IMR-90 (cell line): ENCODE measurements at regions not wholly inside any gene's neighbourhood (a gene's known extent, or its start where the extent isn't known, plus 50 kb on each side); places are given as distances from the start of the nearest gene placed in this dataset.

Source experiments
- ATAC-seq: fragments of 200-7000 bp; cut with Tn5 transposase; 2 replicates; pipeline ENCODE4 v1.9.1; 2020; ENCODE audit warnings: low read depth, mild to moderate bottlenecking, moderate library complexity
- BruUV-seq: library from RNA; stranded (reverse); fragments of 400-500 nt; replicated peaks from 2 replicates; lab custom pipeline; 2021; lab: Mats Ljungman, UMichigan
- CTCF ChIA-PET: fragments of 300-600 bp; formaldehyde crosslinking; extraction: SDS; loops from one replicate; lab custom pipeline; 2021; ENCODE audit warnings: antibody characterized with exemption; lab: Yijun Ruan, JAX
- POLR2A ChIA-PET: fragments of 300-600 bp; sonication (Branson Sonifier 250); formaldehyde crosslinking; loops from one replicate; lab custom pipeline; 2022; ENCODE audit warnings: antibody characterized with exemption; ENCODE audit not compliant: unreplicated experiment; lab: Charles Lee
- DNase-seq: peaks from one replicate; pipeline ENCODE4 v3.0.0; 2013
- H2AFZ ChIP-seq: replicated peaks from 2 replicates; pipeline ENCODE3; 2013; ENCODE audit warnings: low read length, mild to moderate bottlenecking; ENCODE audit not compliant: poor library complexity
- H2AK5ac ChIP-seq: 2 replicates; pipeline ENCODE4 v1.6.1; 2013; ENCODE audit warnings: low read depth, low read length, inconsistent platforms
- H2AK9ac ChIP-seq: replicated peaks from 2 replicates; pipeline ENCODE3; 2013; ENCODE audit warnings: mild to moderate bottlenecking, low read depth, low read length, moderate library complexity; ENCODE audit not compliant: poor library complexity
- H2BK120ac ChIP-seq: 2 replicates; pipeline ENCODE4 v1.6.1; 2013; ENCODE audit warnings: low read depth, low read length, inconsistent platforms
- H2BK15ac ChIP-seq: 3 replicates; pipeline ENCODE4 v1.6.1; 2013; ENCODE audit warnings: low read depth, low read length, inconsistent platforms
- H2BK20ac ChIP-seq: 2 replicates; pipeline ENCODE4 v1.6.1; 2013; ENCODE audit warnings: low read depth, mild to moderate bottlenecking, inconsistent platforms, low read length, moderate library complexity
- H2BK5ac ChIP-seq: 2 replicates; pipeline ENCODE4 v1.6.1; 2013; ENCODE audit warnings: mild to moderate bottlenecking, low read depth, low read length, inconsistent platforms; ENCODE audit not compliant: poor library complexity, severe bottlenecking
- H3K14ac ChIP-seq: replicated peaks from 2 replicates; pipeline ENCODE4 v1.6.1; 2013; ENCODE audit warnings: low read depth, low read length, inconsistent platforms
- H3K18ac ChIP-seq: 2 replicates; pipeline ENCODE4 v1.6.1; 2013; ENCODE audit warnings: low read depth, low read length, control low read depth
- H3K23ac ChIP-seq: 2 replicates; pipeline ENCODE4 v1.6.1; 2013; ENCODE audit warnings: low read depth, low read length, inconsistent platforms
- H3K27ac ChIP-seq: 2 replicates; pipeline ENCODE4 v1.5.1; 2013; ENCODE audit warnings: mild to moderate bottlenecking, control low read depth, low read length; ENCODE audit not compliant: insufficient read depth
- H3K27me3 ChIP-seq: 2 replicates; pipeline ENCODE4 v1.6.1; 2013; ENCODE audit warnings: low read length; ENCODE audit not compliant: control insufficient read depth, insufficient read depth
- H3K36me3 ChIP-seq: 2 replicates; pipeline ENCODE4 v1.6.1; 2013; ENCODE audit warnings: low read length, mixed read lengths; ENCODE audit not compliant: control insufficient read depth, insufficient read depth
- H3K4ac ChIP-seq: 2 replicates; pipeline ENCODE4 v1.6.1; 2013; ENCODE audit warnings: low read depth, low read length, inconsistent platforms
- H3K4me1 ChIP-seq: 2 replicates; pipeline ENCODE4 v1.6.1; 2013; ENCODE audit warnings: low read length, mixed read lengths; ENCODE audit not compliant: control insufficient read depth, insufficient read depth
- H3K4me2 ChIP-seq: 2 replicates; pipeline ENCODE4 v1.6.1; 2013; ENCODE audit warnings: low read depth, mild to moderate bottlenecking, control low read depth, low read length, moderate library complexity
- H3K4me3 ChIP-seq: 2 replicates; pipeline ENCODE4 v1.5.1; 2013; ENCODE audit warnings: low read depth, mild to moderate bottlenecking, control low read depth, low read length, moderate library complexity; ENCODE audit not compliant: insufficient read depth
- H3K56ac ChIP-seq: 2 replicates; pipeline ENCODE4 v1.6.1; 2013; ENCODE audit warnings: low read length, inconsistent platforms; ENCODE audit not compliant: insufficient read depth; ENCODE audit errors: extremely low read depth
- H3K79me1 ChIP-seq, 2 experiments: 2 replicates each; pipeline ENCODE4 v1.6.1; 2013; ENCODE audit warnings: low read length in 2 of 2, inconsistent platforms in 1 of 2, low read depth in 1 of 2
- H3K9ac ChIP-seq: 2 replicates; pipeline ENCODE4 v1.6.1; 2013; ENCODE audit warnings: low read depth, low read length, control low read depth
- H3K9me1 ChIP-seq: 2 replicates; pipeline ENCODE4 v1.6.1; 2013; ENCODE audit warnings: low read length, inconsistent platforms; ENCODE audit not compliant: insufficient read depth
- H3K9me3 ChIP-seq: 2 replicates; pipeline ENCODE4 v1.6.1; 2013; ENCODE audit warnings: low read length; ENCODE audit not compliant: control insufficient read depth, insufficient read depth
- H4K20me1 ChIP-seq: 2 replicates; pipeline ENCODE4 v1.6.1; 2013; ENCODE audit warnings: low read length, inconsistent platforms; ENCODE audit not compliant: insufficient read depth
- H4K5ac ChIP-seq: 2 replicates; pipeline ENCODE4 v1.6.1; 2013; ENCODE audit warnings: mild to moderate bottlenecking, low read depth, low read length, control low read depth
- H4K8ac ChIP-seq, 2 experiments: 2 replicates each; pipeline ENCODE4 v1.6.1; 2013; ENCODE audit warnings: low read depth in 2 of 2, low read length in 2 of 2, control low read depth in 1 of 2, inconsistent platforms in 1 of 2
- H4K91ac ChIP-seq: 2 replicates; pipeline ENCODE4 v1.6.1; 2013; ENCODE audit warnings: low read depth, low read length, inconsistent platforms; ENCODE audit not compliant: insufficient read depth
- WGBS, 2 experiments: methylation state at CpG; one replicate each; pipeline versions ENCODE4 v1.1.5 to v1.1.7; 2013; ENCODE audit warnings: missing lambda C conversion rate in 2 of 2; ENCODE audit not compliant: insufficient read length in 1 of 2; ENCODE audit errors: extremely low coverage in 2 of 2; 5-methylcytosine and 5-hydroxymethylcytosine counted together
- dilution Hi-C: fragments of 300-500 bp; cut with HindIII; formaldehyde crosslinking; loops from one replicate; pipeline ENCODE4 v1.14.3; 2018; ENCODE audit warnings: low sequenced_read_pairs; ENCODE audit not compliant: unreplicated experiment
- in situ Hi-C: fragments of 300-500 bp; cut with MboI; formaldehyde crosslinking; loops from 3 replicates; pipeline ENCODE4 v1.14.3; 2019; ENCODE audit warnings: low sequenced_read_pairs, inconsistent platforms, mixed read lengths
- intact Hi-C: fragments of 100-400 bp; cut with micrococcal nuclease; formaldehyde crosslinking; loops from 2 replicates; pipeline ENCODE4 v1.10.0; 2022
- TF ChIP-seq, protein P1 (sequence below): fragments of 150-350 bp; IDR thresholded peaks from 2 replicates; pipeline ENCODE4 v1.6.1; 2016; ENCODE audit warnings: low read depth, mild to moderate bottlenecking, low read length, moderate library complexity, borderline replicate concordance

DNA sequence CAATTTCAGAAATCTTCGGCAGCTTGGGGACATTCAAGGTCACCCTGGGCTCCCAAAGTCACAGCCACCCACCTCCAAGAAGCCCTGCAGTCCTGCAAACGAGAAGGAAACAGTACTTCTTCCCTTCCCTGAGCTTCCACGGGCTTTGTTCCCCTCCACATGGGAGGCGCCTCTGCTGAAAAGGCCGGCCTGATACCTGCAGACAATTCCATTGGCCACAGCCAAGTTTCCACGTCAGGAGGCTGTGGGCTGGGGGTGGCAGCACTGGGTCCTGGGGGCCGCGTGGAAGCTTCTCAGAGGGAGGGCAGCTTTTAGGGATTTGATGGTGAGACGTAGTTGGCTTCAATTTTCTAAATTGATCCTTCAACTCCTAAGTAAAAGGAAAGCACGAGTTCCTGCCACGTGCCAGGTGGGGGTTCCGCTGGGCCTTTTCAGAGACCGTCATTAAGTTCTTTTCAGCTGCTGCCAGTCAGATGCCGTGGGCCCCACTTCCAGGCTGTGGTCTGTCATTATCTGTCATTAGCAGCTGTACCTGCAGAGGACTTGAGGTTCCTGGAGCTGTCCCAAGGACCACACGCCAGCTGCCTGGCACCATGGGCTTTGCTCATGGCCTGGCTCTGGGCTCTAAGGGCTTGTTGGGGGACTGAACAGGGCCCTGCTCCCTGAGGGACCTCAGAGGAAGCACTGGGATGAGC lies 98.7 kb downstream of the CRYAA start:
- intact Hi-C loops, result no loop called here
- BruUV-seq, result no TSS peak
- Histone ChIP-seq H3K56ac (no peak overlapping the region), H4K5ac (no peak overlapping the region), H3K9me3 (no peaks in the 10 kb centered on the region; the same call in 1 of the 2 replicates), H2AK5ac (no peak overlapping the region), H3K14ac (no peak overlapping the region), H4K8ac (no peak overlapping the region), H2BK20ac (no peak overlapping the region), H3K23ac (no peak overlapping the region), H3K79me1 (no peaks in the 10 kb centered on the region), H2BK15ac (no peak overlapping the region), H3K9ac (no peak overlapping the region), H3K18ac (no peak overlapping the region), H3K4ac (no peak overlapping the region), H4K20me1 (no peaks in the 10 kb centered on the region; the same call in 1 of the 2 replicates), H4K91ac (no peak overlapping the region), H3K27me3 (peaks cover 33% of the 10 kb centered on the region), H3K27ac (no peak overlapping the region), H2BK5ac (no peak overlapping the region), H3K4me2 (no peak overlapping the region), H3K9me1 (no peaks in the 10 kb centered on the region), H3K36me3 (no peaks in the 10 kb centered on the region), H2AFZ (no peak overlapping the region), H3K4me1 (no peaks in the 10 kb centered on the region), H3K4me3 (no peak overlapping the region), H2BK120ac (no peak overlapping the region), H2AK9ac (no peak overlapping the region)
- DNase-seq (no peak), ATAC-seq (no peak)
- POLR2A ChIA-PET, result no interaction called here
- in situ Hi-C loops, result no loop called here
- WGBS, 2 experiments, result 79% methylated on average over 6 of the region's 15 CpGs; no CpG with 5 or more reads in 1 of the 2 experiments
- dilution Hi-C loops, result no loop called here
- TF ChIP-seq, protein P1, sequence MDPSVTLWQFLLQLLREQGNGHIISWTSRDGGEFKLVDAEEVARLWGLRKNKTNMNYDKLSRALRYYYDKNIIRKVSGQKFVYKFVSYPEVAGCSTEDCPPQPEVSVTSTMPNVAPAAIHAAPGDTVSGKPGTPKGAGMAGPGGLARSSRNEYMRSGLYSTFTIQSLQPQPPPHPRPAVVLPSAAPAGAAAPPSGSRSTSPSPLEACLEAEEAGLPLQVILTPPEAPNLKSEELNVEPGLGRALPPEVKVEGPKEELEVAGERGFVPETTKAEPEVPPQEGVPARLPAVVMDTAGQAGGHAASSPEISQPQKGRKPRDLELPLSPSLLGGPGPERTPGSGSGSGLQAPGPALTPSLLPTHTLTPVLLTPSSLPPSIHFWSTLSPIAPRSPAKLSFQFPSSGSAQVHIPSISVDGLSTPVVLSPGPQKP, result no peak
- CTCF ChIA-PET, result no interaction called here
